K562 (cell line): ENCODE measurements at regions not wholly inside any gene's neighbourhood (a gene's known extent, or its start where the extent isn't known, plus 50 kb on each side); places are given as distances from the start of the nearest gene placed in this dataset.

ENCODE experiments used
- CREB3L1 ChIP-seq: fragments of 450-650 bp; IDR thresholded peaks from 2 replicates; pipeline ENCODE4 v1.6.1; 2014; ENCODE audit warnings: low read depth, mild to moderate bottlenecking, moderate library complexity, borderline replicate concordance
- RBM14 ChIP-seq: fragments of 200-400 bp; formaldehyde crosslinking; IDR thresholded peaks from 2 replicates; pipeline ENCODE4 v1.6.1; 2018; ENCODE audit warnings: low read depth, mild to moderate bottlenecking, low read length, moderate library complexity, borderline replicate concordance; ENCODE audit not compliant: insufficient read depth
- RREB1 ChIP-seq: fragments of 250-450 bp; sonication (Bioruptor Pico); IDR thresholded peaks from 2 replicates; pipeline ENCODE4 v1.4.0; 2020

- no peak for TF ChIP-seq CREB3L1
- no peak for TF ChIP-seq RREB1
- no peak for TF ChIP-seq RBM14
These were observed 177.6 kb downstream of the IRF8 start (continued) for GRCh38 chr16:86076606-86077005.
